Keratinocyte (primary cell): ENCODE measurements at regions not wholly inside any gene's neighbourhood (a gene's known extent, or its start where the extent isn't known, plus 50 kb on each side); places are given as distances from the start of the nearest gene placed in this dataset.
A peak's percentile ranks its signal among the peaks of the same experiment; 100 is the strongest.
"Not testable (repeated sequence)": the region's sequence is repeated elsewhere in the genome, so short reads cannot be mapped to it uniquely, and the experiment has no call there.

Experiments used
- DNase-seq: peaks from one replicate; pipeline ENCODE4 v3.0.0-alpha.2; 2011; ENCODE audit warnings: low read depth, missing footprints, low spot score
- FAIRE-seq: peaks from 2 replicates; lab custom pipeline; 2011; peaks lifted over from hg19 to GRCh38; lab: Jason Lieb, UNC
- H2AFZ ChIP-seq: 2 replicates; pipeline ENCODE4 v1.6.0; 2012; ENCODE audit warnings: low read length, control low read depth, inconsistent platforms; ENCODE audit not compliant: control insufficient read depth
- H3K27ac ChIP-seq: 2 replicates; pipeline ENCODE4 v1.5.1; 2011; ENCODE audit warnings: low read length; ENCODE audit not compliant: control insufficient read depth, insufficient read depth
- H3K27me3 ChIP-seq: 3 replicates; pipeline ENCODE4 v1.6.0; 2011; ENCODE audit warnings: low read length; ENCODE audit not compliant: control insufficient read depth, insufficient read depth; ENCODE audit errors: extremely low read depth
- H3K36me3 ChIP-seq, 2 experiments: 2 replicates in 1 of 2; 3 replicates in 1 of 2; pipeline ENCODE4 v1.5.1; 2011; ENCODE audit warnings: low read length in 2 of 2, mild to moderate bottlenecking in 1 of 2; ENCODE audit not compliant: control insufficient read depth in 2 of 2, insufficient read depth in 2 of 2; ENCODE audit errors: extremely low read depth in 1 of 2
- H3K4me1 ChIP-seq: 3 replicates; pipeline ENCODE4 v1.5.1; 2011; ENCODE audit warnings: low read length; ENCODE audit not compliant: control insufficient read depth, insufficient read depth; ENCODE audit errors: extremely low read depth
- H3K4me2 ChIP-seq: 3 replicates; pipeline ENCODE4 v1.6.0; 2011; ENCODE audit warnings: low read depth, low read length; ENCODE audit not compliant: control insufficient read depth, insufficient read depth; ENCODE audit errors: extremely low read depth
- H3K4me3 ChIP-seq, 3 experiments: fragments of 200-600 bp in 1 of 3; sonication (generic) in 1 of 3; 2 replicates in 2 of 3; 3 replicates in 1 of 3; pipeline ENCODE4 v1.5.1; 2011 to 2016; ENCODE audit warnings: low read length in 3 of 3, mild to moderate bottlenecking in 3 of 3, control low read depth in 2 of 3, inconsistent platforms in 1 of 3, low read depth in 1 of 3, mixed read lengths in 1 of 3, mixed run types in 1 of 3, moderate library complexity in 1 of 3; ENCODE audit not compliant: control insufficient read depth in 2 of 3, insufficient read depth in 2 of 3; ENCODE audit errors: extremely low read depth in 1 of 3
- H3K79me2 ChIP-seq: 2 replicates; pipeline ENCODE4 v1.6.0; 2012; ENCODE audit warnings: low read length; ENCODE audit not compliant: control insufficient read depth, insufficient read depth
- H3K9ac ChIP-seq: 3 replicates; pipeline ENCODE4 v1.6.0; 2011; ENCODE audit warnings: low read length; ENCODE audit not compliant: control insufficient read depth, insufficient read depth; ENCODE audit errors: extremely low read depth
- H3K9me1 ChIP-seq: 3 replicates; pipeline ENCODE4 v1.6.0; 2011; ENCODE audit warnings: low read length; ENCODE audit not compliant: control insufficient read depth, insufficient read depth; ENCODE audit errors: extremely low read depth
- H3K9me3 ChIP-seq: 2 replicates; pipeline ENCODE4 v1.5.1; 2012; ENCODE audit warnings: low read depth, low read length; ENCODE audit not compliant: control insufficient read depth
- H4K20me1 ChIP-seq: 3 replicates; pipeline ENCODE4 v1.6.0; 2011; ENCODE audit warnings: low read length; ENCODE audit not compliant: control insufficient read depth, insufficient read depth; ENCODE audit errors: extremely low read depth
- CTCF ChIP-seq, 3 experiments: IDR thresholded peaks in 1 of 3; conservative IDR thresholded peaks in 1 of 3; optimal IDR thresholded peaks in 1 of 3; 2 replicates in 2 of 3; 3 replicates in 1 of 3; pipeline versions ENCODE3 to v1.5.1; 2011; ENCODE audit warnings: low read length in 3 of 3, mild to moderate bottlenecking in 3 of 3, moderate library complexity in 2 of 3, control low read depth in 1 of 3, inconsistent platforms in 1 of 3; ENCODE audit not compliant: insufficient read depth in 2 of 3; ENCODE audit errors: extremely low read depth in 1 of 3
- EZH2 ChIP-seq: IDR thresholded peaks from one replicate; pipeline ENCODE4 v1.6.1; 2012; ENCODE audit warnings: inconsistent platforms, mild to moderate bottlenecking, low read length, moderate library complexity
- dilution Hi-C: fragments of 300-500 bp; cut with MboI; formaldehyde crosslinking; loops from one replicate; pipeline ENCODE4 v1.7.0; 2020; ENCODE audit warnings: low sequenced_read_pairs; ENCODE audit not compliant: extremely low pct_ligation_motif_present

GRCh38 chr21:17139159-17139558 is 373.7 kb upstream of the CXADR start:
- dilution Hi-C loops: not testable (repeated sequence)

GRCh38 chr21:17139696-17140095 is 373.1 kb upstream of the CXADR start:
- DNase-seq (no peak), FAIRE-seq (no peak)
- TF ChIP-seq EZH2 (no peak), CTCF (optimal IDR thresholded peaks at IDR 0.05 in 1 of 3, IDR thresholded peaks at IDR 0.05 in 1 of 3, conservative IDR thresholded peaks at IDR 0.05 in 1 of 3; ENCODE audit: extremely low read depth in 1 of 3, insufficient read depth in 2 of 3, low read length in 3 of 3) (no peak)
- Histone ChIP-seq H3K4me2 (peak overlapping the region; percentile 37), H3K9me3 (no peaks in the 10 kb centered on the region), H3K4me1 (no peaks in the 10 kb centered on the region), H3K36me3 (no peaks in the 10 kb centered on the region), H3K4me3 (peak overlapping the region; percentile 5 to 30 (median 6)), H3K79me2 (no peaks in the 10 kb centered on the region), H3K9ac (no peak overlapping the region), H4K20me1 (no peaks in the 10 kb centered on the region), H3K27ac (no peak overlapping the region), H3K27me3 (no peaks in the 10 kb centered on the region), H2AFZ (no peak overlapping the region), H3K9me1 (no peaks in the 10 kb centered on the region)
- dilution Hi-C loops: no loop called here

More at GRCh38 chr21:17139159-17139558, 373.7 kb upstream of the CXADR start:
- peak overlapping the region; percentile 37 for H3K4me2 ChIP-seq
- H3K4me1 ChIP-seq, H3K9ac ChIP-seq, FAIRE-seq, H4K20me1 ChIP-seq, DNase-seq, H3K79me2 ChIP-seq, H3K36me3 ChIP-seq, H3K27ac ChIP-seq, H3K9me3 ChIP-seq, H3K9me1 ChIP-seq, H3K27me3 ChIP-seq, H2AFZ ChIP-seq: not testable (repeated sequence)
- H3K4me3 ChIP-seq: peak overlapping the region in 2 of 3 experiments; percentile 6 to 30

- Histone ChIP-seq H3K9ac (no peak overlapping the region), H3K79me2 (no peaks in the 10 kb centered on the region), H4K20me1 (no peaks in the 10 kb centered on the region), H3K4me1 (no peaks in the 10 kb centered on the region), H3K27ac (no peak overlapping the region), H3K4me2 (no peak overlapping the region), H3K27me3 (no peaks in the 10 kb centered on the region), H3K4me3 (no peak overlapping the region), H3K9me1 (no peaks in the 10 kb centered on the region), H3K36me3 (no peaks in the 10 kb centered on the region), H3K9me3 (no peaks in the 10 kb centered on the region), H2AFZ (no peak overlapping the region)
- DNase-seq (no peak), FAIRE-seq (no peak)
- dilution Hi-C loops: no loop called here
- no peak for TF ChIP-seq CTCF (optimal IDR thresholded peaks at IDR 0.05 in 1 of 3, IDR thresholded peaks at IDR 0.05 in 1 of 3, conservative IDR thresholded peaks at IDR 0.05 in 1 of 3; ENCODE audit: extremely low read depth in 1 of 3, insufficient read depth in 2 of 3, low read length in 3 of 3)
- TF ChIP-seq EZH2: no peak
These were observed 366.4 kb upstream of the CXADR start for GRCh38 chr21:17146426-17146825.
